Fibroblast of skin of right biceps (primary cell): ENCODE measurements at regions not wholly inside any gene's neighbourhood (a gene's known extent, or its start where the extent isn't known, plus 50 kb on each side); places are given as distances from the start of the nearest gene placed in this dataset.
"Not testable (repeated sequence)": the region's sequence is repeated elsewhere in the genome, so short reads cannot be mapped to it uniquely, and the experiment has no call there.

ENCODE experiments used
- DNase-seq: peaks from one replicate; pipeline ENCODE4 v3.0.0-alpha.2; 2013

DNA sequence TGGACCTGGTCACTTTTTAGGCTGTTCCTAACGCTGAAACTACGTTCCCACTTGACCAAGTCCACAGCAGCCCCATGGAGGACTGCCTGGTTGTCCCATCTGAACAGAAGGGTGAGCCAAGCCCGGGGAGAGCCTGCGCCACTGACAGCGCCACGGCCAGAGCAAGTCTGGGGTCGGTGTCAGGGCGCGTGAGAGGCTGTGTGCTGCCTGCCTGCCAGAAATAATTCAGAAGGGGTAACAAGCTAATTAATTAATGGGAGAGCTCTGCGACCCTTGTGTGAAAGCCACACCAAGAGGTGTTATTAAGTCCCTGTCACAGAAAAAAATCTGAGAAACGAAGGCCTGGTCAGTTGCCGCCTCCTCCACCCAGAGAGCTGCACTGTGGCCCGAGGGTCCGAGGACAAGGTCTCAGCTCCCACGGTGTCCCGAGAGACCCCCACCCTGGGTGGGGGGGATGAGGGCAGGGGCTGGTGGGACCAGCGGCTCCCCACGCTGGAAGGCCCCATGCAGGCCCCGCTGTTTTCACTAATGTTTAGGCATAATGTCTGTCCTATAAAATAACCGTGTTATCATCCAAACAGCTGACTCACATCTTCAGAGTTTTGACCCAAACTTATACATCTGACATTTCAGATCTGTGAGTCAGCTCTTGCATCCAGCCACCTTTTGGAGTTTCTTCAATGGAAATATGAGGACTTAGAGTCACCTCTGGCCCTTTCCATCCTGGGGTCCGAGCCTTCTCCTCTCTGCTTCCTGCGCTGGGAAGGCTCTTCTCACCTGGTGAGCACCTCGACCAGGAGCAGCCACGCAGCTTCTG is 58.5 kb downstream of the DLL1 start:
- DNase-seq: no peak

- no peak for DNase-seq
These were observed 59.3 kb downstream of the DLL1 start for GRCh38 chr6:170231293-170232185.

GRCh38 chr6:170230520-170231292 is 60.2 kb downstream of the DLL1 start:
- no peak for DNase-seq

- DNase-seq: no peak
These were observed 60.9 kb downstream of the DLL1 start for GRCh38 chr6:170229851-170230519.

DNA sequence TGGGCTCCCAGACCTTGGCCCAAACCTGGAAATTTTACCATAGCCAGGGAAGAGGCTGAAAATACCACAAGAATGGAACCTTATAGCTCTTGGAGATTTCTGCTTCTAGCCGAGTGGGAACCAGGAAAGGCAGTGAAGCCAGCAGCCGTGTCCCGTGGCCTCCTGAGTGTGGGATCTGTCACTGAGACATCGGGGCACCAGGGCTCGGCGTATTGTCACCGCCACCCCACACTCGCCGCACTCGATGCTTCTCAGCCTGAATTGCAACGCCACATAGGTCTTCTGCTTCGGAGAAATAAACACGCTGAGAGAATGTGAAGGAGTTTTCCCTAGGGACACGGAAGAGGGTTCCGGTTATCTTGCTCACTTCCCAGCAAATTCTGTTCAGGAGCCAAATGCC is 61.5 kb downstream of the DLL1 start:
- DNase-seq: no peak

DNA sequence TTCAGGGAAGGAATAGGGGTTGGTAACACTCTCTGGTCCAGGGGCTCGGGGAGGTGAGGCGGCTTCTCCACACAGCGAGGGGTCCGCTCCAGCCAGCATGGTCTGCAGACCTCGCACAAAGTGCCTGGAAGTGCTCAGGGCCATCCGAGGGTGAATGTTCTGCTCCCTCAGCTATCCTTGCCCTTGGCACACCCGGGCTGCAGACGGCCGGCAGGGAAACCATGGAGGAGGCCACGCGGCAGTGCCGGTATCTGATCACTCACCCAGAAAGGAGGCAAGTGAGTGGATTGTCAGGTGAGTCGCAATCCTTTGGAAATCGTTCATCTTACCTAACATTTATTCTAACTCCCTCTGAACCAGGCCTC is 62.0 kb downstream of the DLL1 start:
- DNase-seq: no peak

DNA sequence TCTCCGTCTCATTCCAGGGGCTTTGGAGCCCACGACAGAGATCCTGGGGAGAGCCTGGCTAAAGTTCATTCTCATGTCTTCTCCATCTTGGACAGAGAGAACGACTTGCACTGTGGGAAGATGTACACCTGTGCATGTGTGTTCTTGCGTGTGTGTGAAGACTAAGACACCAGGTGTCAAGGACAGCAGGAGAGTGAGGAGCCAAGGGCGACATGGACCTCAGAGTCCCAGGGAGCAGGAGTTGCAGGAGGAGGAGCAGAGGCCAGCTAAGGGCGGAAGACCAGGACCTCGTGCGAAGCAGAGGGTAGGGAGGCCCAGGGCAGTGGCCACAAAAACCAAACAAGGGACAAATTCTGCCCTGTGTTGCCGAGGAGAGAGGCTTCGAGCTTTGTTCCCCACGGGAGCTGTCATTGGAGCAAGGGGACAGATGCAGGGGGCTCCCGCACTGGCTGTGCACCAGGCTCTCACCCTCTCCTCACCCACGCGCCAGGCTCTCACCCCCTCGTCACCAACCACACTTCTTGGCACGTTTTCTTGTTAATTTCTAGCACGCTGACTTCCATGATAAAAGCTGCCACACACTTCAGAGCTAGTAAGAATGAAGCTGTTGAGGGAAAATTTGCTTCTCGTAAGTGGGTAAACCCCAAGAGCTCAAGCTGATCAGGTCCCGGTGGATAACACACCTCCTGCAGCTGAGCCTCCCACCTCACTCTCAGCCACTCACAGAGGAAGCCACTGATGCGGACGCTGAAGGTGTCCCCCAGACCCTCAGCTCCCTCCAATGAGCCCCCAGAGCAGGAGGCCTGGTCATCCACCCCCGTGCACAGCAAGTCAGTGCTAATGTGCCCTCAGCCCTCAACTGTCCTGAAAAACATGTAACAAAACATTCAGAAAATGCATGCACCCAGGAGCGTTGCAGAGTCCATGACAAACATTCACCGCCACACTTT is 62.6 kb downstream of the DLL1 start:
- DNase-seq: no peak

- no peak for DNase-seq
These were observed 63.3 kb downstream of the DLL1 start for GRCh38 chr6:170227521-170227983.

GRCh38 chr6:170226647-170227046 is 64.2 kb downstream of the DLL1 start:
- no peak for DNase-seq

GRCh38 chr6:170225852-170226417 is 64.9 kb downstream of the DLL1 start:
- DNase-seq: no peak

GRCh38 chr6:170224694-170225660 is 65.9 kb downstream of the DLL1 start:
- DNase-seq: peak; percentile 27

- no peak for DNase-seq
These were observed 66.9 kb downstream of the DLL1 start for GRCh38 chr6:170223718-170224693.

DNA sequence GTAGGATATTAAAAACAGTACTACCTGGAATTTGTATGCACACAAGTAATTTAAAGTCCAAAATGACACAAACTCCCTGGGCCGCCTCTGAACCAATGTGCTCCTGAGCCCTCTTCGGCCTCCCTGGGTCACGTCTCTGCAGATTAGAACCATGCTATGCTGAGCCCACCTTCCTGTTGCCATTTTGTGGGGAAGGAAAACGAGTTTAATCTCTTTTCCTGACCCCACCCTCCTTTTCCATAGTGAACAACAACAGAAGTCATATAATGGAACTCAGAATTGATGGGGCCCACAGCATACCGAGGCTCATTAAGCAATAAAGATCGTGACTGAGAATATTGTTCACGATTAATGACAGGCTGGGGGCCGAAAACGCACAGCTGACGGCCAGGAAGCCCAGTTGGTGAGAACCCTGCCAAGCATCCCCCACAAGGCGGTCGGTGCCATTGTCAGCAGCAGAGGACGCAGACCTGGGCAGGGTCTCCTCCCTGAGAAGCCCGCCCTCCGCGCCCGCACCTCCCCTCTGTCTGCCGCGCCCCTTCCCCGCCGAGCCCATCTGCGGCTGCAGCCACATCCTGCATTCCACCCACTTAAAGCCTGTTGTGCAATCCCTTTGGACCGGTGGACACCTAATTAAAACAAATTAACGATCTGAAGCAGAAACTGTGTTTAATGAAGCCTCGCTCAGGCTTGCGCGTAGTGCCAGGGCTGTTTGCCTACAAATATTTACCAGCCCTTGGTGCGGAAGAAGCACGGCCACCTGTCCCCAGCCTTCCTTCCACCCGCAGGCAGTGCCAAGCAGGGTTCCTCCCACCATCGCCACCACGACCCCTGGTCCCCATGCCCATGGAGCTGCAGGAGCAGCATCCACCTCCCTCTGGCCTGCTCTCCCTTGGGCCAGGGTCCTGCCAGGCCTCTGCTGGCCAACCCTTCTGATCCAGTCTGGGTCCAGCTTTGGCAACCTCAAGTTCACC is 68.1 kb downstream of the DLL1 start:
- no peak for DNase-seq

- DNase-seq: no peak
These were observed 69.0 kb downstream of the DLL1 start for GRCh38 chr6:170221753-170222400.

DNA sequence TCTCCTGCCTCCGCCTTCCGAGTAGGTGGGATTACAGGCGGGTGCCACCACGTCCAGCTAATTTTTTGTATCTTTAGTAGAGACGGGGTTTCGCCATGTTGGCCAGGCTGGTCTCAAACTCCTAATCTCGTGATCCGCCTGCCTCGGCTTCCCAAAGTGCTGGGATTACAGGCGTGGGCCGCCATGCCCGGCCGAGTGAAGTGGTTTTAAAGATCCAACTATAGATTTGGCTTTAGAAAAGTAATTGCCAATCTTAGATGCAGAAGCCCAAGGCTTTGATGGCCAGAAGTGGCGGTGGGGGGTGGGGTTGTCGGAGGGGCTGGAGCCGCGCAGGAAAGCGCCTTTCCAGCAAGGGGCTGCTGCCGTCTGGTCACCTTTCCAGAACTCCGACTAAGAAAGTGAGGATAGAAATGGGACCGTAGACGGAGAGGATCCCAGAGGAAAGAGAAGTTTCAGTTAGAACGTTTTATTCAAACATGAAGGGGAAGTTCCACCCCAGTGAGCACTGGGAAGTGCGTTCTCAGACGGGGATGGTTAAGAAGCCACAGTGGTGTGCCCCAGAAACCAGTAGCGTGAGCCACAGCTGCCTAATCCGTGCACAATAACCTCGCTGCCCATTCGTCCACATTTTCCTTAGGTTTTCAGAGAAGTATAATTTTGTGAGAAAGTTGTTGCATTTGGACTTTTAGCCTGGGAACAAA is 69.7 kb downstream of the DLL1 start:
- DNase-seq: no peak

DNA sequence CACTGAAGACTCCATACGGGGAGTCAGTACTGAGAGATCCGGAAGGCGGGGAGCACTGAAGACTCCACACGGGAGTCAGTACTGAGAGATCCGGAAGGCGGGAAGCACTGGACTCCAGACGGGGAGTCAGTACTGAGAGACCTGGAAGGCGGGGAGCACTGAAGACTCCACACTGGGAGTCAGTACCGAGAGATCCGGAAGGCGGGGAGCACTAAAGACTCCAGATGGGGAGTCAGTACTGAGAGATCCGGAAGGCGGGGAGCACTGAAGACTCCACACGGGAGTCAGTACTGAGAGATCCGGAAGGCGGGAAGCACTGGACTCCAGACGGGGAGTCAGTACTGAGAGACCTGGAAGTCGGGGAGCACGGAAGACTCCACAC is 77.2 kb downstream of the DLL1 start:
- not testable (repeated sequence) for DNase-seq
